Ovary (tissue), 7 donors: ENCODE measurements at regions not wholly inside any gene's neighbourhood (a gene's known extent, or its start where the extent isn't known, plus 50 kb on each side); places are given as distances from the start of the nearest gene placed in this dataset.

Experiments used
- DNase-seq, 5 donors: peaks; one replicate each; pipeline ENCODE4 v3.0.0-alpha.2; 2019 to 2020
- H3K27ac ChIP-seq, 2 donors: fragments of 200-600 bp; one replicate each; pipeline versions ENCODE4 v1.5.1 to v1.8.0; 2019 to 2022
- H3K27me3 ChIP-seq: fragments of 200-600 bp; one replicate; pipeline ENCODE4 v1.8.0; 2022
- H3K36me3 ChIP-seq: fragments of 200-600 bp; sonication (generic); one replicate; pipeline ENCODE4 v1.5.1; 2019
- H3K4me1 ChIP-seq: one replicate; pipeline ENCODE4 v1.8.1; 2013; ENCODE audit warnings: mild to moderate bottlenecking, moderate library complexity; ENCODE audit not compliant: insufficient read depth
- H3K4me3 ChIP-seq: fragments of 200-600 bp; sonication (generic); one replicate; pipeline ENCODE4 v1.5.1; 2017
- H3K9me3 ChIP-seq, 2 donors: fragments of 200-600 bp in 1 of 2; sonication (generic) in 1 of 2; one replicate each; pipeline versions ENCODE4 v1.5.1 to v1.8.1; 2013 to 2019; ENCODE audit warnings: mild to moderate bottlenecking in 1 of 2, moderate library complexity in 1 of 2
- EP300 ChIP-seq: sonication (generic); formaldehyde crosslinking; IDR thresholded peaks from one replicate; pipeline ENCODE4 v1.6.1; 2017; ENCODE audit warnings: antibody characterized with exemption
- POLR2A ChIP-seq: fragments of 450-650 bp; IDR thresholded peaks from one replicate; pipeline ENCODE4 v1.6.1; 2017; ENCODE audit warnings: antibody characterized with exemption, mild to moderate bottlenecking, moderate library complexity
- WGBS, 3 donors: extraction: QIAGEN DNeasy Blood & Tissue Kit in 1 of 3; methylation state at CpG; one replicate each; pipeline versions ENCODE4 v1.1.5 to v1.1.7; 2013 to 2017; 5-methylcytosine and 5-hydroxymethylcytosine counted together
- intact Hi-C, 4 donors: fragments of 100-400 bp; cut with DNase I; formaldehyde crosslinking; loops; one replicate each; pipeline versions ENCODE4 v1.11.0 to v1.15.1; 2022 to 2023
- TF ChIP-seq, protein P1 (sequence below), 3 donors: fragments of 450-650 bp in 2 of 3; fragments of 200-600 bp in 1 of 3; IDR thresholded peaks; one replicate each; pipeline versions ENCODE4 v1.5.1 to v1.8.0; 2016 to 2022; ENCODE audit warnings: antibody characterized with exemption in 3 of 3, mild to moderate bottlenecking in 1 of 3
- donor health status: DM: no; HTN: no; CAD: no; lungs with moderate emphysema.
- donor health status: DM: no; HTN: no; CAD: no.
- donor health status: Bipolar disorder and iron deficiency.
- donor health status: DM: no; HTN: no; CAD: no.
- donor health status: DM: yes; HTN: yes; CAD: no.

DNA sequence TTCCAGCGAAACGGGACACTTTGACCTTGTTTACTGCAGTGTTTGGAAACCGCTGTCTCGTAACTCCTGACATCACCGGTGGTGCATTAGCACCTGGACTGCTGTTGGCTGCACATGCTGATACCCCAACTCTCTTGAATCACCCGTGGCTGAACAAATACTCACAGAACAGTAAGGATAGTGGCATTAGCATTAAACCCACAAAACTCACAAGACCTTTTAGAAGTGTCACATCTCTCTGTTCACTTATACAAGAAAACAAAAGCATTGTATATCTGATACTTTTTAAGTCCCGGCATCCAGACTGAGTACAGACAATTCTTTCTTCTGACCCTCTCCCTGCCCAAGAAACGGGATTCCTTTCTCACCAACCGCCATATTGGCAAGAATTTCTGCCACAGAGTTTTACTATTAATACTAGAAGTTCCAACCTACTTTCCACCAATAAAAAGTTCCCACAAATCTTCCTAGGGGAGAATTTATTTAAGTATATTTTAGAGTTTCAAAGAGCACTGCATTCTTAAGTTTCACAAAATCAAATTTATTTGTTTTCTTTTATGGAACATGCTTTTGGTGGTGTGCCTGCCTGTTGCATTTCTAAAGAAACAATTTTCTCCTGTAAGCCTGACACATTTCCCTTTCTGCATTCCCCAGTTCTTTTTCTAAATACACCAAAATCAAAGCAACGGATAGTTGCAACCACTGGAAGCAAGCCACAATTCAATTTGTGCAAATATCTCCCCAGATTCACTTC lies 208.4 kb upstream of the KLF14 start:
- H3K27me3 ChIP-seq: no peaks in the 10 kb centered on the region
- peak overlapping the region; percentile 51 for H3K4me3 ChIP-seq
- H3K27ac ChIP-seq: peak overlapping the region; percentile 61 to 85
- 5 to 16% (median 6%) methylated on average over 10 of the region's 10 CpGs for WGBS, 3 donors
- intact Hi-C loops: no loop called here
- no peaks in the 10 kb centered on the region for H3K36me3 ChIP-seq
- H3K4me1 ChIP-seq: peaks cover 9% of the 10 kb centered on the region
- no peaks in the 10 kb centered on the region for H3K9me3 ChIP-seq
- no peak for TF ChIP-seq EP300
- TF ChIP-seq POLR2A: peak; percentile 50
- peak in 4 of 5 donors; percentile 50 to 73 (median 56) for DNase-seq

DNA sequence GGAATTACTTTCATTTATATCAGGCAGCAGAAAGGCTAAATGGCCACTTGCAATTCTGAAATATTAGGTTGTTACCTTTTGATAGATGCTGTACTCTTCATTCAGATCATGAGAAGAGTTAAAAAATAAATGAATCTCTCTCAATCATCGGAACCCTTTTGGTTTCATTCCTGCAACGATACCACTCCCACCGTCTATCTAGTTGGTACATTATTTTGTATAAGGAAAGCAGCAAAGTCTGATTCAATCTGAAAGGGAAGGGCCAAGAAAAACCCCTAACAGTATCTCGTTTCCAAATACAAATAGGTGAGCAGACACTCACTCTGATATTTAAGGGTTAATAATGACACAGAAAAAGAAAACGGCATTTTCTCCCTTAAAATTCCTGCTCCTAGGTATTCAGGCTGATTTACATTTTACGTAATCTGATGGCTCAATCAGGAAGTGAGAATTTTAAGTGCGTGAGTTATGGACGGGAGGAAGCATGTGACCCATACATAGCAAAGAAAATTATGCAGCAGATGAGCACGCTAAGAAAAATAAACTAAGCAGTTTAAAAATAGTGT lies 209.4 kb upstream of the KLF14 start:
- Histone ChIP-seq H3K4me1 (peaks cover 8% of the 10 kb centered on the region), H3K4me3 (peak overlapping the region; percentile 27), H3K27ac (peak overlapping the region; percentile 25 to 85), H3K27me3 (no peaks in the 10 kb centered on the region), H3K9me3 (no peaks in the 10 kb centered on the region), H3K36me3 (no peaks in the 10 kb centered on the region)
- WGBS, 3 donors: 0 to 4% (median 1%) methylated on average over 9 of the region's 9 CpGs
- no peak for TF ChIP-seq POLR2A
- TF ChIP-seq, protein P1, sequence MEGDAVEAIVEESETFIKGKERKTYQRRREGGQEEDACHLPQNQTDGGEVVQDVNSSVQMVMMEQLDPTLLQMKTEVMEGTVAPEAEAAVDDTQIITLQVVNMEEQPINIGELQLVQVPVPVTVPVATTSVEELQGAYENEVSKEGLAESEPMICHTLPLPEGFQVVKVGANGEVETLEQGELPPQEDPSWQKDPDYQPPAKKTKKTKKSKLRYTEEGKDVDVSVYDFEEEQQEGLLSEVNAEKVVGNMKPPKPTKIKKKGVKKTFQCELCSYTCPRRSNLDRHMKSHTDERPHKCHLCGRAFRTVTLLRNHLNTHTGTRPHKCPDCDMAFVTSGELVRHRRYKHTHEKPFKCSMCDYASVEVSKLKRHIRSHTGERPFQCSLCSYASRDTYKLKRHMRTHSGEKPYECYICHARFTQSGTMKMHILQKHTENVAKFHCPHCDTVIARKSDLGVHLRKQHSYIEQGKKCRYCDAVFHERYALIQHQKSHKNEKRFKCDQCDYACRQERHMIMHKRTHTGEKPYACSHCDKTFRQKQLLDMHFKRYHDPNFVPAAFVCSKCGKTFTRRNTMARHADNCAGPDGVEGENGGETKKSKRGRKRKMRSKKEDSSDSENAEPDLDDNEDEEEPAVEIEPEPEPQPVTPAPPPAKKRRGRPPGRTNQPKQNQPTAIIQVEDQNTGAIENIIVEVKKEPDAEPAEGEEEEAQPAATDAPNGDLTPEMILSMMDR (IDR thresholded peaks at IDR 0.05): no peak
- no peak for TF ChIP-seq EP300
- intact Hi-C loops: no loop called here
- no peak for DNase-seq

DNA sequence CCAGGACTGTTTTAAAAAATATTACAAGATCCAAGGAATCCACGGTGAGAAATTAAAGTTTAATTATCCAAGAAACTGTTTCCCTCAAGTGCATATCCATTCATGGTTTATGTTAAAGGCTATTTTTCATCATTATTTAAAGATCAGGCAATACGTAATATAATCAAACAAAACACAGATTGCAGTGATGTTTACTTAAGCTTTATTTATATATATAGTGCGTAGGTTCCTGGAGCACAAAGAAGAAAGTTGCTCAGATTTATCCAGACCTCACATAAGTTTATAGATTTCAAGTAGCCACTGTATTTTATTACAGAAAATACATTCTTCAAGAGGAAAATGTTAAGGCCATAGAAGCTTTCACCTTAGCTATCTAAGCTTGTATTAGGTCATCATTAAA lies 210.0 kb upstream of the KLF14 start:
- no peaks in the 10 kb centered on the region for H3K9me3 ChIP-seq
- no peaks in the 10 kb centered on the region for H3K27me3 ChIP-seq
- H3K4me3 ChIP-seq: peak overlapping the region; percentile 27
- H3K4me1 ChIP-seq: peaks cover 7% of the 10 kb centered on the region
- intact Hi-C loops: no loop called here
- DNase-seq: no peak
- peak overlapping the region; percentile 25 to 85 for H3K27ac ChIP-seq
- 28 to 48% (median 32%) methylated on average over 3 of the region's 3 CpGs for WGBS, 3 donors
- TF ChIP-seq, protein P1 (IDR thresholded peaks at IDR 0.05): no peak
- TF ChIP-seq EP300: no peak
- TF ChIP-seq POLR2A: no peak
- no peaks in the 10 kb centered on the region for H3K36me3 ChIP-seq

DNA sequence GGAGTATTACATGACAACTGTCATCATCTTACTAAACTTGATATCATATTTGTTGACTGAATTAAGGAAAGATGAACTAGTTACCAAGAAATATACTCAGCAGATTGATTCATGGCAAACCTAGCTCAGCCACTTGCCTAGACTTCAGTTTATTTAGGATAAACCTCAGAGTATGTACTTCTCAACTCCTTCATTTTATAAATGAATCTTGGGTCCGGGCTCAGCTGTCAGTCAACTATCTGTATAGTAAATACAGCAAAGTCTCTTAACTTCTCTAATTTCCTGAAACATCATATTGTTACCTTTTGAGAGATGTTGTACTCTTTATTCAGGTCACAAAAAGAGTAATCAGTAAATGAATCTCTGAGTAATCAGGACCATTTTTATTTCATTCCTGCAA lies 211.0 kb upstream of the KLF14 start:
- intact Hi-C loops: no loop called here
- H3K36me3 ChIP-seq: no peaks in the 10 kb centered on the region
- H3K4me3 ChIP-seq: no peak overlapping the region
- H3K4me1 ChIP-seq: peaks cover 7% of the 10 kb centered on the region
- WGBS, 3 donors: 81 to 94% (median 82%) methylated on average over 1 of the region's 1 CpG
- no peak for DNase-seq
- peak overlapping the region in 1 of 2 donors; percentile 52 for H3K27ac ChIP-seq
- H3K27me3 ChIP-seq: no peaks in the 10 kb centered on the region
- H3K9me3 ChIP-seq: no peaks in the 10 kb centered on the region
- TF ChIP-seq POLR2A (no peak), EP300 (no peak)
- TF ChIP-seq, protein P1 (IDR thresholded peaks at IDR 0.05): no peak

DNA sequence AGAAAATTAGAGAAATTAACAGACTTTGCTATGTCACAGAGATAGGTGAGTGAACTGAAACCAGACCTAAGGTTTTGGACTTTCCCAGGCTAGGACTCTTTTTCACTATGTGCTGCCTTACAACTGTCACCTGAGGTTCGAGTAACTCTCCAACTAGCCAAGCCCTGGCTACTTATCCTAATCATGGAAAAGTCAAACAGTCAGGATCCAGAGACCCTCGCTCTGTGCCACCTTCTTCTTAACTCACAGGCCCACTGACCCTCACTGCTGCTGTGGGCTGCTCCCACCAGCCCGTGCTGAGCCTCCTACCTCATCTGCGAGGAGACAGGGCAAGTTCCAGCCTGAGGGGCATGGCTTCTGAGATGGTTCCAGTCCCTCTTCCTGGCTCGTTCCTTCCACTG lies 211.4 kb upstream of the KLF14 start:
- TF ChIP-seq EP300 (no peak), POLR2A (no peak)
- TF ChIP-seq, protein P1 (IDR thresholded peaks at IDR 0.05): no peak
- DNase-seq: no peak
- intact Hi-C loops: no loop called here
- Histone ChIP-seq H3K27ac (peak overlapping the region; percentile 0 to 52), H3K4me3 (no peak overlapping the region), H3K4me1 (peaks cover 10% of the 10 kb centered on the region), H3K36me3 (no peaks in the 10 kb centered on the region), H3K9me3 (no peaks in the 10 kb centered on the region), H3K27me3 (no peaks in the 10 kb centered on the region)
- WGBS, 3 donors: 73 to 74% (median 73%) methylated on average over 5 of the region's 5 CpGs
